ENCODE measurements at regions not wholly inside any gene's neighbourhood (a gene's known extent, or its start where the extent isn't known, plus 50 kb on each side); places are given as distances from the start of the nearest gene placed in this dataset.
"Not testable (repeated sequence)": the region's sequence is repeated elsewhere in the genome, so short reads cannot be mapped to it uniquely, and the experiment has no call there.

GRCh38 chr6:28683945-28684538, 158.4 kb downstream of the GPX5 start:
- Histone ChIP-seq H3K9me3 (no peaks in the 10 kb centered on the region), H3K36me3 (no peaks in the 10 kb centered on the region), H3K4me1 (peaks cover 27% of the 10 kb centered on the region), H3K4me3 (no peak overlapping the region), H3K4me2 (peak overlapping the region; percentile 70), H3K27ac (no peak overlapping the region), H3K27me3 (no peaks in the 10 kb centered on the region), H4K20me1 (no peaks in the 10 kb centered on the region), H3K9ac (no peak overlapping the region)
- TF ChIP-seq Cebpa-rat (IDR thresholded peaks at IDR 0.05), result no peak

- H4K20me1 ChIP-seq, H3K36me3 ChIP-seq, H3K27me3 ChIP-seq, H3K4me3 ChIP-seq, H3K9ac ChIP-seq, H3K9me3 ChIP-seq, H3K27ac ChIP-seq: not testable (repeated sequence)
- Histone ChIP-seq H3K4me2 (0 out of 2 replicates have a peak overlapping the region, but pooled peaks have one; percentile 30), H3K4me1 (peaks cover 27% of the 10 kb centered on the region)
Observed at GRCh38 chr6:28685960-28686359, 160.3 kb downstream of the GPX5 start.

GRCh38 chr6:28686446-28687027, 160.9 kb downstream of the GPX5 start:
- not testable (repeated sequence) for H3K4me3 ChIP-seq, H3K27ac ChIP-seq, H3K9me3 ChIP-seq, H3K36me3 ChIP-seq, H3K27me3 ChIP-seq, H3K9ac ChIP-seq, H4K20me1 ChIP-seq
- Histone ChIP-seq H3K4me1 (peaks cover 27% of the 10 kb centered on the region), H3K4me2 (0 out of 2 replicates have a peak overlapping the region, but pooled peaks have one; percentile 30)

- H3K27me3 ChIP-seq, H3K36me3 ChIP-seq, H3K4me3 ChIP-seq, H3K27ac ChIP-seq, H3K9me3 ChIP-seq, H3K9ac ChIP-seq, H4K20me1 ChIP-seq, H3K4me2 ChIP-seq: not testable (repeated sequence)
- H3K4me1 ChIP-seq, result peaks cover 22% of the 10 kb centered on the region
Observed at GRCh38 chr6:28687309-28687981, 161.8 kb downstream of the GPX5 start.

- not testable (repeated sequence) for H3K36me3 ChIP-seq, H3K4me3 ChIP-seq, H3K27me3 ChIP-seq, H4K20me1 ChIP-seq, H3K9me3 ChIP-seq, H3K4me1 ChIP-seq, H3K27ac ChIP-seq, H3K4me2 ChIP-seq, H3K9ac ChIP-seq
Observed at GRCh38 chr6:28691991-28692390, 166.3 kb downstream of the GPX5 start.

GRCh38 chr6:28693033-28693750, 167.5 kb downstream of the GPX5 start:
- Histone ChIP-seq H3K27ac (no peak overlapping the region), H4K20me1 (no peaks in the 10 kb centered on the region), H3K27me3 (no peaks in the 10 kb centered on the region), H3K9me3 (no peaks in the 10 kb centered on the region; the same call in 1 of the 2 replicates), H3K4me1 (no peaks in the 10 kb centered on the region), H3K9ac (no peak overlapping the region), H3K36me3 (no peaks in the 10 kb centered on the region), H3K4me3 (no peak overlapping the region), H3K4me2 (no peak overlapping the region)
- no peak for TF ChIP-seq Cebpa-rat (IDR thresholded peaks at IDR 0.05)

- H3K4me2 ChIP-seq, result no peak overlapping the region
- no peaks in the 10 kb centered on the region for H3K4me1 ChIP-seq
- H4K20me1 ChIP-seq, result no peaks in the 10 kb centered on the region
- no peak overlapping the region for H3K9ac ChIP-seq
- H3K4me3 ChIP-seq, result no peak overlapping the region
- H3K36me3 ChIP-seq, result no peaks in the 10 kb centered on the region
- no peaks in the 10 kb centered on the region for H3K27me3 ChIP-seq
- no peak for TF ChIP-seq Cebpa-rat (IDR thresholded peaks at IDR 0.05)
- no peak overlapping the region for H3K27ac ChIP-seq
- H3K9me3 ChIP-seq, result no peaks in the 10 kb centered on the region; the same call in 1 of the 2 replicates
Observed at GRCh38 chr6:28693751-28694443, 168.2 kb downstream of the GPX5 start.

GRCh38 chr6:28695715-28696114, 170.0 kb downstream of the GPX5 start:
- no peak overlapping the region for H3K9ac ChIP-seq
- H3K27me3 ChIP-seq, result no peaks in the 10 kb centered on the region
- H3K4me1 ChIP-seq, result no peaks in the 10 kb centered on the region
- H4K20me1 ChIP-seq, result no peaks in the 10 kb centered on the region
- no peaks in the 10 kb centered on the region for H3K36me3 ChIP-seq
- no peak for TF ChIP-seq Cebpa-rat (IDR thresholded peaks at IDR 0.05)
- no peak overlapping the region for H3K4me3 ChIP-seq
- H3K4me2 ChIP-seq, result no peak overlapping the region
- H3K27ac ChIP-seq, result no peak overlapping the region
- no peaks in the 10 kb centered on the region; the same call in 1 of the 2 replicates for H3K9me3 ChIP-seq

GRCh38 chr6:28696167-28696566, 170.5 kb downstream of the GPX5 start:
- Histone ChIP-seq H3K36me3 (no peaks in the 10 kb centered on the region), H3K9ac (no peak overlapping the region), H3K4me1 (no peaks in the 10 kb centered on the region), H3K4me2 (no peak overlapping the region), H3K27me3 (no peaks in the 10 kb centered on the region), H3K9me3 (no peaks in the 10 kb centered on the region; the same call in 1 of the 2 replicates), H3K4me3 (no peak overlapping the region), H4K20me1 (no peaks in the 10 kb centered on the region), H3K27ac (no peak overlapping the region)
- TF ChIP-seq Cebpa-rat (IDR thresholded peaks at IDR 0.05), result no peak

All from BLaER1 (cell line).